ENCODE measurements at regions not wholly inside any gene's neighbourhood (a gene's known extent, or its start where the extent isn't known, plus 50 kb on each side); places are given as distances from the start of the nearest gene placed in this dataset.
A peak's percentile ranks its signal among the peaks of the same experiment; 100 is the strongest.

DNA sequence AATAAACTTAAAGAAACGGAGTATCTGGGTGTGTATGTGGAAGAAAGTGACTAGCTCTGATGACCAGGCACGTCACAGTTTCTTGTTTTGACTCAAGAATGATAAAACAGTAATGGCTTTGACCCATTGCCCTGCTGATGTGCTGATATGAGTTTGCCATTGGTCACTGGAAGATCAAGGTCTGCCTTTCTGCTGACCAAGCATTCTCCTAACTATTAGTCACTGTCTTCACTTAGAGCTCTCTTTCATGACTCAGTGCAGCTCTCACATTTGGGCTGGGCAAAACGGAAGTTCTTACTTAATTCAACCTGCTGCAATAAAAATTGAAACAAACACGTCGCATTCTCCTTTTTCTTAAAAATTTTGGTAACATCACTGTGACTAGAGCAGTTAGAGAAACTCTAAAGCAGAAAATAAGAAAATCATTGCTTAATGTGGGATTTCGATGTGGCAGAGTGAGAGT is 366.7 kb downstream of the BTG1 start:
- TF ChIP-seq, protein P1, sequence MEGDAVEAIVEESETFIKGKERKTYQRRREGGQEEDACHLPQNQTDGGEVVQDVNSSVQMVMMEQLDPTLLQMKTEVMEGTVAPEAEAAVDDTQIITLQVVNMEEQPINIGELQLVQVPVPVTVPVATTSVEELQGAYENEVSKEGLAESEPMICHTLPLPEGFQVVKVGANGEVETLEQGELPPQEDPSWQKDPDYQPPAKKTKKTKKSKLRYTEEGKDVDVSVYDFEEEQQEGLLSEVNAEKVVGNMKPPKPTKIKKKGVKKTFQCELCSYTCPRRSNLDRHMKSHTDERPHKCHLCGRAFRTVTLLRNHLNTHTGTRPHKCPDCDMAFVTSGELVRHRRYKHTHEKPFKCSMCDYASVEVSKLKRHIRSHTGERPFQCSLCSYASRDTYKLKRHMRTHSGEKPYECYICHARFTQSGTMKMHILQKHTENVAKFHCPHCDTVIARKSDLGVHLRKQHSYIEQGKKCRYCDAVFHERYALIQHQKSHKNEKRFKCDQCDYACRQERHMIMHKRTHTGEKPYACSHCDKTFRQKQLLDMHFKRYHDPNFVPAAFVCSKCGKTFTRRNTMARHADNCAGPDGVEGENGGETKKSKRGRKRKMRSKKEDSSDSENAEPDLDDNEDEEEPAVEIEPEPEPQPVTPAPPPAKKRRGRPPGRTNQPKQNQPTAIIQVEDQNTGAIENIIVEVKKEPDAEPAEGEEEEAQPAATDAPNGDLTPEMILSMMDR (IDR thresholded peaks at IDR 0.05; ENCODE audit: insufficient read depth, low read length, poor library complexity, severe bottlenecking) = no peak
- Histone ChIP-seq H3K4me3 (replicated peaks; ENCODE audit: low read depth, low read length) (peak overlapping the region; percentile 18; the same call in 1 of the 2 replicates), H3K36me3 (ENCODE audit: control insufficient read depth, insufficient read depth, low read length) (no peaks in the 10 kb centered on the region), H3K27me3 (replicated peaks; ENCODE audit: control insufficient read depth, insufficient read depth, low read length) (no peaks in the 10 kb centered on the region)
- DNase-seq (ENCODE audit: extremely low read depth, insufficient read length) = peak; percentile 56

DNA sequence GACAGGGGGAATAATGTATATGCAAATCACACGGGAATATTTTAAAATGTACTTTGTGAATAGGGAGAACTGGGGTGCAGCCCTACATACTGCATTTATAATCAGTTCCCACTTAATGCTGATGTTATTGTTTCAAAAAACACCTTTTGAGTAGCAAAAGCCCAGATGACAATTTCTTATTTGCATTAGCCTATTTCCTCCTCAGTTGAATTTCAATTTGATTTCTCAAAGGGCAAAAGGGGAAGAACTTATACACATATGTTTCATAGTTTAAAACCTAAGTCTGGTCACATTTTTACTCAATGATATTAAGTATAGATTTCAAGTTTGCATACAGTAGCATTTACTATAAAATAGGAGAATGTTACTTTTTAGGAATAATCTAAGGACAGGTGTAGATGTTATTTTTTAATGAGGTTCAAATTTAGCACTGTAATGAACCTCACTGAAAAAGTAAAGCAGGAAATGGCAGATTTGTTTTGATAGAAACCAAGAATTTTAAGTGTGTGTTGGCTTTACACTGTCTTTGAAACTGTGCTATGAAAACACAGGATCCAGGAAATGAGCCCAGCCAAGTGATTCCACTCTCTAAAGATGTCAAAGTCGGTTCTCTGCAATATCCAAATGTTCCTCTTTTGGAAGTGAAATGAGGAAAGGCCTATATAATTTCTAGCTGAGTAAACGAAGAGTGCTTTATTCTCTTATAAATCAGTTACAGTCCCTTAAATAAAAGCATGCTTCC is 367.4 kb downstream of the BTG1 start:
- DNase-seq (ENCODE audit: extremely low read depth, insufficient read length) = peak; percentile 20
- no peak overlapping the region; the same call in 1 of the 2 replicates for H3K4me3 ChIP-seq (replicated peaks; ENCODE audit: low read depth, low read length)
- H3K27me3 ChIP-seq (replicated peaks; ENCODE audit: control insufficient read depth, insufficient read depth, low read length) = no peaks in the 10 kb centered on the region
- no peaks in the 10 kb centered on the region for H3K36me3 ChIP-seq (ENCODE audit: control insufficient read depth, insufficient read depth, low read length)
- TF ChIP-seq, protein P1 (IDR thresholded peaks at IDR 0.05; ENCODE audit: insufficient read depth, low read length, poor library complexity, severe bottlenecking) = no peak

DNA sequence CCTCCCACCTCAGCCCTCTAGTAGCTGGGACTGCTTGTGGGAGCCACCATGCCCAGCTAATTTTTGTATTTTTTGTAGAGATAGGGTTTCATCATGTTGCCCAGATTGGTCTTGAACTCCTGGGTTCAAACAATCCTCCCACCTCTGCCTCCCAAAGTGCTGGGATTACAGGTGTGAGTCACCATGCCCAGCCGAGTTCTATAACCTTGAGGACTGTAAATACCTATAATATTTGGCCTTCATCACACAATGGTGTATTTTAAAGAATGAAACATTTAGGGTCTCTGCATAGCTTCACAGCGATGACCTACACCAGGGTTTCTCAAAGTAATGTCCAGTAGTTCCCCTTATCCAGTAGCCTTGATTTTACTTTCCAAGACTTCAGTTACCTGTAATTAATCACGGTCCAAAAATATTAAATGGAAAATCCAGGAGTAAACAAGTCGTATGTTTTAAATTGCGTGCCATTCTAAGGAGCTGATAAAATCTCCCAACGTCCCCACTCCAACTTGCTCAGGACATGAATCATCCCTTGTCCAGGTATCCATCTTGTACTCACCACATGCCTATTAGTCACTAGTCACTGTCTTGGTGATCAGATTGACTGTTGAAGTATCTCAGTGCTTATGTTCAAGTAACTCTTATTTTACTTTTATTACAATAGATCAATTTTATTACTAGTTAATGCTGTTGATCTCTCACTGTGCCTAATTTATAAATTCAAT is 368.2 kb downstream of the BTG1 start:
- H3K36me3 ChIP-seq (ENCODE audit: control insufficient read depth, insufficient read depth, low read length) = no peaks in the 10 kb centered on the region
- H3K27me3 ChIP-seq (replicated peaks; ENCODE audit: control insufficient read depth, insufficient read depth, low read length) = no peaks in the 10 kb centered on the region
- TF ChIP-seq, protein P1 (IDR thresholded peaks at IDR 0.05; ENCODE audit: insufficient read depth, low read length, poor library complexity, severe bottlenecking) = no peak
- H3K4me3 ChIP-seq (replicated peaks; ENCODE audit: low read depth, low read length) = no peak overlapping the region
- no peak for DNase-seq (ENCODE audit: extremely low read depth, insufficient read length)

DNA sequence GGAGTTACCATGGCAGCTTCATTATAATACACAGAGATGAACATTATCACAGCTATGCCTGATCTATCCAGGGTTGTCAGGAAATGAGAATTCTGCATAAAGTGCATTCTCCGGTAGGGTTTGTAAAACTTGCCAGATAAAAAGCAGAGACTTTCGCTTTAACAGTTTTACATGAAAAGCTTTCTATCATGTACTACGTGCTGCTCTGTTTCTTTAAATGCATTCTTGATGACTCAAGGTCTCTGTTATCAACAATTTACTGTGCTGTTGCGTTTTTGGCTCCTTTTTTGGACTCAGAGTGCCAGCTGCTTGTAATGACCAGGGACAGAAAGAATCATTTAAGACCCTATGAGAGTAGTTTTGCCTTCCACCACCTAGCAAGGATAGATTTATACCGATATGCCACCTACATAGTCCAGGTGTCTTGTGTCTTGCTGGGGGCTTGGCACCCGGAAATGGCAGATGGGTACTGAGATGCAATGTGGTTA is 371.2 kb downstream of the BTG1 start:
- no peaks in the 10 kb centered on the region for H3K36me3 ChIP-seq (ENCODE audit: control insufficient read depth, insufficient read depth, low read length)
- no peak overlapping the region for H3K4me3 ChIP-seq (replicated peaks; ENCODE audit: low read depth, low read length)
- no peak for DNase-seq (ENCODE audit: extremely low read depth, insufficient read length)
- TF ChIP-seq, protein P1 (IDR thresholded peaks at IDR 0.05; ENCODE audit: insufficient read depth, low read length, poor library complexity, severe bottlenecking) = no peak
- no peaks in the 10 kb centered on the region for H3K27me3 ChIP-seq (replicated peaks; ENCODE audit: control insufficient read depth, insufficient read depth, low read length)

DNA sequence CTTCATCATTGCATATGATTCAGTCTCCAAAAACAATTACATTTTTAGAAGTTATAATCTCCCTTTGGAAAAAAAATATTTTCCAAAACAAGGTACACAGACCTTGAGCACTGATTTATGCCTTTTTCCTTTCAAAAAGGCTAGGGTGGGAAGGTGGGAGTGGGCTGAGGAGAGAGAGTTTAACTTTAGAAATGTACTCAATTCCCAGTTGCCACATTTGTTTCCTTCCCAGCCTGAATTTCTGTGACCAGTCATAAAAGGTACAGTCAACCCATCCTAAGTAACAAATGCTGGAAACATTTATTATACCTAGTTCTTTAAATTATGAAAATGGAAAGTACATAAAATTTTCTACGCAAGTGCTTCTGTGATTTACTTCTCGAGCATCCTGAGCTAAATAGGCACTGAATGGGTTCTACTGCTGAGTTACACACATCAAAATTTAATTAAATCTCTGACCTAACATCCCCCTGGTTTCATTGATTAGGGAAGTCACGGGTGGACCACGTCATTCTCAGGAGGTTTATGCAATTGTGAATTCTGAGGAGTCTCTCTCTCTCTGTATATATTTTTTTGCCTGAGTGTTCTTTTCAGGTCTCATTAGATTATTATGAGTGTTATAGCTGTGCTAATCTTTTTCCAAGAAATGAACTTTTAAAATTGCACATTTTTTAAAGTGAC is 371.8 kb downstream of the BTG1 start:
- DNase-seq (ENCODE audit: extremely low read depth, insufficient read length) = no peak
- H3K27me3 ChIP-seq (replicated peaks; ENCODE audit: control insufficient read depth, insufficient read depth, low read length) = no peaks in the 10 kb centered on the region
- no peak overlapping the region for H3K4me3 ChIP-seq (replicated peaks; ENCODE audit: low read depth, low read length)
- TF ChIP-seq, protein P1 (IDR thresholded peaks at IDR 0.05; ENCODE audit: insufficient read depth, low read length, poor library complexity, severe bottlenecking) = no peak
- no peaks in the 10 kb centered on the region for H3K36me3 ChIP-seq (ENCODE audit: control insufficient read depth, insufficient read depth, low read length)

All from GM06990 (cell line).